Prostate gland (tissue), 2 donors: ENCODE measurements at regions not wholly inside any gene's neighbourhood (a gene's known extent, or its start where the extent isn't known, plus 50 kb on each side); places are given as distances from the start of the nearest gene placed in this dataset.

Experiments used
- POLR2AphosphoS5 ChIP-seq: sonication (generic); formaldehyde crosslinking; IDR thresholded peaks from one replicate; pipeline ENCODE4 v1.6.1; 2017; ENCODE audit warnings: antibody characterized with exemption
- TF ChIP-seq, protein P1 (sequence below), 4 experiments: fragments of 200-600 bp in 2 of 4; fragments of 450-650 bp in 2 of 4; sonication (generic) in 2 of 4; IDR thresholded peaks; 1 replicate in 3 of 4; 2 replicates in 1 of 4; pipeline ENCODE4 v1.5.1; 2016 to 2019; ENCODE audit warnings: antibody characterized with exemption in 4 of 4, mild to moderate bottlenecking in 2 of 4, moderate library complexity in 2 of 4

DNA sequence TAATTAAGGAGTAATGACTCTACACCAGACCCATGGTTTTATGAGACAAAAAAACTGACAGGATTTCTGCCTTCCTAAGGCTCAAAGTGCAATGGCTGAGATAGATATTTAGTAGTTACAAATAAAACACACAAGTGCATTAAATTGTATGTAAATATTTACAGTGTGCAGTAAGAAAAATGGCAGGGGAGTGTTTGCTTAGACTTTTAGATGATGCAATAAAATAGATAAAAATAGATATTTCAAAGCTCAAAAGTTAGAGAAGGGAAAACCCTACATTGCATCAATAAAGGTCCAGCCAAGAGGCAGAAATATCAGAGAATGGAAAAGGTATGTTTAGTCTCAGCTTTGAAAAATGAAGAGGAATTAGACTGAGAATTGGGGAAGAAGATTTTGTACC, 226.3 kb upstream of the FGGY start:
- TF ChIP-seq, protein P1, sequence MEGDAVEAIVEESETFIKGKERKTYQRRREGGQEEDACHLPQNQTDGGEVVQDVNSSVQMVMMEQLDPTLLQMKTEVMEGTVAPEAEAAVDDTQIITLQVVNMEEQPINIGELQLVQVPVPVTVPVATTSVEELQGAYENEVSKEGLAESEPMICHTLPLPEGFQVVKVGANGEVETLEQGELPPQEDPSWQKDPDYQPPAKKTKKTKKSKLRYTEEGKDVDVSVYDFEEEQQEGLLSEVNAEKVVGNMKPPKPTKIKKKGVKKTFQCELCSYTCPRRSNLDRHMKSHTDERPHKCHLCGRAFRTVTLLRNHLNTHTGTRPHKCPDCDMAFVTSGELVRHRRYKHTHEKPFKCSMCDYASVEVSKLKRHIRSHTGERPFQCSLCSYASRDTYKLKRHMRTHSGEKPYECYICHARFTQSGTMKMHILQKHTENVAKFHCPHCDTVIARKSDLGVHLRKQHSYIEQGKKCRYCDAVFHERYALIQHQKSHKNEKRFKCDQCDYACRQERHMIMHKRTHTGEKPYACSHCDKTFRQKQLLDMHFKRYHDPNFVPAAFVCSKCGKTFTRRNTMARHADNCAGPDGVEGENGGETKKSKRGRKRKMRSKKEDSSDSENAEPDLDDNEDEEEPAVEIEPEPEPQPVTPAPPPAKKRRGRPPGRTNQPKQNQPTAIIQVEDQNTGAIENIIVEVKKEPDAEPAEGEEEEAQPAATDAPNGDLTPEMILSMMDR (IDR thresholded peaks at IDR 0.05): no peak
- TF ChIP-seq POLR2AphosphoS5: no peak
